T-helper 2 cell treated with Interferon-gamma antibody and Interleukin-4, amounts not matched to agents 5 μg/mL and 100 μg/mL, for 36 hours (primary cell): ENCODE measurements at regions not wholly inside any gene's neighbourhood (a gene's known extent, or its start where the extent isn't known, plus 50 kb on each side); places are given as distances from the start of the nearest gene placed in this dataset.

Source experiments
- DNase-seq: peaks from one replicate; pipeline ENCODE4 v3.0.0; 2021; ENCODE audit warnings: low spot score
- H3K27ac Mint-ChIP-seq: one replicate; pipeline ENCODE4 v1.8.0; 2021; ENCODE audit warnings: mild to moderate bottlenecking, mixed read lengths
- H3K27me3 Mint-ChIP-seq: one replicate; pipeline ENCODE4 v1.8.0; 2021; ENCODE audit warnings: low read depth, mixed read lengths
- H3K36me3 Mint-ChIP-seq: one replicate; pipeline ENCODE4 v1.8.0; 2021; ENCODE audit warnings: low read depth, mixed read lengths
- H3K4me1 Mint-ChIP-seq: one replicate; pipeline ENCODE4 v1.8.0; 2021; ENCODE audit warnings: low read depth, mixed read lengths
- H3K4me3 Mint-ChIP-seq: one replicate; pipeline ENCODE4 v1.8.0; 2022; ENCODE audit warnings: mild to moderate bottlenecking, moderate library complexity, mixed read lengths
- H3K9me3 Mint-ChIP-seq: one replicate; pipeline ENCODE4 v1.8.0; 2021; ENCODE audit warnings: mixed read lengths

- Mint-ChIP-seq H3K27me3 (peaks cover 3% of the 10 kb centered on the region), H3K9me3 (peaks cover 3% of the 10 kb centered on the region), H3K27ac (no peak overlapping the region), H3K4me1 (no peaks in the 10 kb centered on the region), H3K36me3 (no peaks in the 10 kb centered on the region), H3K4me3 (no peak overlapping the region)
- no peak for DNase-seq
Measured at GRCh38 chr14:101102875-101103274, 199.4 kb upstream of the RTL1 start.

DNA sequence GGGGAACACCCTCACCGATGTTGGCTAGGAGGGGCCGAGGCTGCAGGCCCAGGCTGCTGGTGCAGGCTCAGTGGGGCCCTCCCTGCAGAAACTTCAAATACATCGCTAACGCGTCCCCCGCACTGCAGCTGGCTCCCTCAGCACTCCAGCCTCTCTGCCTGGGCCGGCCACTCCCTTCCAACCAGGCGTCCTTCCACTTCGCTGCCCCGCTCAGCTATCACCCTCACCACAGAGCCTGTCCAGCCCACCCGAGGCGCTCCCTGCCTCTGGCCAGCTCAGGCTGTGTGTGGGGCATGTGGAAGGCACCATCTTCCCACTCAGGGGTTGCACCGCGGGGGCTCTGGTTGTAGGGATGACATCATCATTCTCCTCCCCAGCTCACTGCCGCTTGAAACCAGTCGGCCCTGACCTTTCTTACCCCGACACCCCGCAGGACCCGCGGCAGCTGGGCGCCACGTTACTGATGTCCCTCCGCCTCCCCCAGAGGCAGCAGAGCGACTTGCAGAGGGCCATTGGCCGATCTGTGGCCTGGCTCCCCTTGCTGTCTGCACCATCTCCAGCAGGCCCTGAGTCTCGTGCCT lies 199.9 kb upstream of the RTL1 start:
- Mint-ChIP-seq H3K4me1 (no peaks in the 10 kb centered on the region), H3K9me3 (peaks cover 3% of the 10 kb centered on the region), H3K36me3 (no peaks in the 10 kb centered on the region), H3K27ac (no peak overlapping the region), H3K27me3 (no peaks in the 10 kb centered on the region), H3K4me3 (no peak overlapping the region)
- DNase-seq: no peak

- Mint-ChIP-seq H3K4me3 (no peak overlapping the region), H3K27ac (no peak overlapping the region), H3K36me3 (no peaks in the 10 kb centered on the region), H3K27me3 (no peaks in the 10 kb centered on the region), H3K9me3 (peaks cover 3% of the 10 kb centered on the region), H3K4me1 (no peaks in the 10 kb centered on the region)
- DNase-seq: no peak
Measured at GRCh38 chr14:101104485-101104884, 201.0 kb upstream of the RTL1 start.

DNA sequence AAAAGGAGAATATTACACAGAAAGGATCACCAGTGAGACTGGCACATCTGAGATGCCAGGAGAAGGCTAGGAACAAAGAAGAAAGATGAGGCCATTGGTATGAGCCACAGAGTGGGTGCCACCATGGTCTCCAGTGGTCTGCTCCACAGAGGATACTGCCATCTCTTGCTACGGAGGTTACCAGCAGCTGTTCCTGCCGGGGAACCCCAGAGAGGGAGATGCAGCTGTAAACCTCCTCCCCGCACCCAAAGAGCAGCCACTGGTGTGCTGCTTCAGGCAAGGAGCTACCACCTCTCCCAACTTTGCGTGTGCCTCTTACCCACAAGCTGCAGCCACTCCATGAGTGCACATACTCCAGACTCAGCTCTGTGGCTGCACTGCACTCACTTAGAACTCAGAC lies 201.5 kb upstream of the RTL1 start:
- no peaks in the 10 kb centered on the region for H3K36me3 Mint-ChIP-seq
- no peaks in the 10 kb centered on the region for H3K4me1 Mint-ChIP-seq
- no peak overlapping the region for H3K27ac Mint-ChIP-seq
- peaks cover 3% of the 10 kb centered on the region for H3K9me3 Mint-ChIP-seq
- H3K4me3 Mint-ChIP-seq: no peak overlapping the region
- no peak for DNase-seq
- H3K27me3 Mint-ChIP-seq: no peaks in the 10 kb centered on the region

GRCh38 chr14:101108579-101109346 lies 205.2 kb upstream of the RTL1 start:
- Mint-ChIP-seq H3K4me3 (no peak overlapping the region), H3K27me3 (no peaks in the 10 kb centered on the region), H3K27ac (no peak overlapping the region), H3K36me3 (no peaks in the 10 kb centered on the region), H3K4me1 (no peaks in the 10 kb centered on the region), H3K9me3 (no peaks in the 10 kb centered on the region)
- no peak for DNase-seq

GRCh38 chr14:101109347-101109638 lies 205.8 kb upstream of the RTL1 start:
- Mint-ChIP-seq H3K4me1 (no peaks in the 10 kb centered on the region), H3K4me3 (no peak overlapping the region), H3K36me3 (no peaks in the 10 kb centered on the region), H3K27me3 (no peaks in the 10 kb centered on the region), H3K27ac (no peak overlapping the region), H3K9me3 (no peaks in the 10 kb centered on the region)
- no peak for DNase-seq

DNA sequence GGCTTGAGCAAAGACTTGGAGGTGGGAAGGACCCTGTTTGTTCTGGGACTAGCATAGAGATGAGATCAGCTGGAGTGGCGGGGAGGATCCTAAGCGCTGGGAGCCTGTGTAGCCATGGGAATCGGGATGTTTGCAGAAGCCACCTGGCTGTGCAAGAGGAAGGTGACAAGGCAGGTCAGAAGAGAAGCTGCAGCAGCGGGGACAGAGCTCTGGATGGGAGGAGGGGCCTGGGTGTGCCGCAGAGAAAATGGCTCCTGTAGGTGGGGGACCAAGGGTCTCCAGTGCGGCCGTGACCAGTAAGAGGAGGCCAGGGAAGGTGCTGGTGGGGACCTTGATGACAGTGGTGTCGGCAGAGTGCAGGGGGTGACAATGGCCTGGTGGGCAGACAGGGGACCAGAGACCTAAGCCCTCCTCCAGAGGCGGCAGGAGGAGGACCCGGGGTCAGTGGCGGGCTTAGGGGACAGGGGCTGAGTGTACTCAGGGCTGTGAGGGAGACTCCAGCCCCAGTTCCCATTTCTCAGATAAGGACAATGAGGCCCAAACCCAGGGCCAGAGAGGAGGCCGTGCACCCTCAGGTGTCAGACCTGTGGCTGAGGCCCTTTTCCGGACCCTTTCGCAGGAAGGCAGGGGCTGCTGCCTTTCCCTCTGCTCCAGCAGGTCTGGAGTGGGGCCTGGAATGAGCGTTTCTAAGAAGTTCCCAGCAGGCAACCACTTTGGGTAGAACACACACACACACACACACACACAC lies 206.6 kb upstream of the RTL1 start:
- no peaks in the 10 kb centered on the region for H3K36me3 Mint-ChIP-seq
- no peak overlapping the region for H3K27ac Mint-ChIP-seq
- H3K4me1 Mint-ChIP-seq: no peaks in the 10 kb centered on the region
- no peak for DNase-seq
- H3K27me3 Mint-ChIP-seq: no peaks in the 10 kb centered on the region
- H3K9me3 Mint-ChIP-seq: no peaks in the 10 kb centered on the region
- no peak overlapping the region for H3K4me3 Mint-ChIP-seq

- Mint-ChIP-seq H3K4me1 (no peaks in the 10 kb centered on the region), H3K27me3 (no peaks in the 10 kb centered on the region), H3K36me3 (no peaks in the 10 kb centered on the region), H3K4me3 (no peak overlapping the region), H3K27ac (no peak overlapping the region), H3K9me3 (no peaks in the 10 kb centered on the region)
- no peak for DNase-seq
Measured at GRCh38 chr14:101110729-101111619, 207.5 kb upstream of the RTL1 start.

DNA sequence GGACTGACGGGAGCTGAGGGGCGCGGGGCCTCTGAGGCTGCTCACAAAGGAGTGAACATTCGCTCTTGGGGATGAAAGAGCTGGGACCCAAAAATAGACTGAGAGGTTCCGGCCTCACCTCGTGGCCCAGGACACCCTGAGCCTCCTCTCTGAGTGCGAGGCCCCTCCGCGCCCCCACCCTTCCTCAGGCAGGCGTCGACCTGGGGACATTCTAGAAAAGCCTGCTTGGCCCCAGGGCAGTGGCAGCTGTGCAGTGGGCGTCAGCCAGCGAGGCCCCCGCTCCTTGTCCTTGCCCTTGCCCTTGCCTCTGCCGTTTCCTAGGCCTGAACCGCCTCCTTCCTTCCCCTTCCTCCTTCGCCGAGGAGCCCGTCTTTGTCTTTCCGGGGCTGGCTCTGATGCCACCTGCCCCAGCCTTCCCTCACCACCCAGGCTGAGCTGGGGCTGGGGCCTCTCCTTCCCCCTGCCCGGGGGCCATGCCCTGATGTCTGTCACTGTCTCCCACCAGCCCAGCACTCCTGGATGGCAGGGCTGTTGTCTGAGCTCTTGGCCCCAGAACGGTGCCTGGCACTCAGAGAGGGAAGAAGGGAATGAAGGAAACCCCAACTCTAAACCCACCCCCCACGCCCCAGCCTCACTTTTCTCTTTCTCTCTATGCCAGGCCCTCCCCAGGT lies 208.2 kb upstream of the RTL1 start:
- DNase-seq: no peak
- H3K27ac Mint-ChIP-seq: no peak overlapping the region
- no peaks in the 10 kb centered on the region for H3K36me3 Mint-ChIP-seq
- H3K27me3 Mint-ChIP-seq: no peaks in the 10 kb centered on the region
- H3K4me3 Mint-ChIP-seq: no peak overlapping the region
- H3K4me1 Mint-ChIP-seq: no peaks in the 10 kb centered on the region
- no peaks in the 10 kb centered on the region for H3K9me3 Mint-ChIP-seq

DNA sequence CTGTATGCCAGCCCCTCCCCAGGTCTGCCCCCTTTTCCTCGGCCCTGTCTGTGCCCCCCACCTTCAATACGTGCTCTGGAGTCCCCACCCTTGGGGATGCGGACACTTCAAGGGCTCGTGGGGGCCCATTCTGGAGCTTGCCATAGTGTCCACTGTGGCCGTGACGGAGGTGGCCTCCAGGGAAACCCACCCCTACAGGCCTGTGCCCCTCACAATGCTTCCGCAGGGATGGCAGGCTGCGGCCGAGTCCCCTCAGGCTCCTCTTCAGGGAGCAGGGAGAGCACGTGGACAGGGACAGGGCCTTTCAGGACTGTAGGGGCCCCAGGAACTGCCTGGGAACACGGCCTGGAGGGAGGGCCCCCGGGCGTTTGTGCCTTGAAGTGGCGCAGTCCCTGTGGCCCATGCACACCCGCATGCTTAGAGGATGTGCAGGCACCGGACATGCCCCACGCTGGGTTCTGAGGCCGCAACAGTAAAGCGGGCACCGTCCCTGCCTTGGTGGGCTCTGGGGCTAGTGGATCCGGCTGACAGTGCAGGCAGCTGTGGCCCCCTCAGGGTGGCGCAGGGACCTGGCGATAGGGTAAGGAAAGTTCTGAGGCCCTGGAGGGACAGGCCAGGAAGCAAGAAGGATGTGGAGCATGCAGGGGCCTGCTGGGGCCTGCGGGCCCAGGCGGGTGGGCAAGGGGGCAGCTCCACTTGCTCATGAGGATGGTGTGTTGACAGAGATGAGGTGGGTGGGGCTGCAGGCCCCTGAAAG lies 209.0 kb upstream of the RTL1 start:
- H3K27ac Mint-ChIP-seq: no peak overlapping the region
- H3K9me3 Mint-ChIP-seq: no peaks in the 10 kb centered on the region
- no peaks in the 10 kb centered on the region for H3K4me1 Mint-ChIP-seq
- DNase-seq: no peak
- no peaks in the 10 kb centered on the region for H3K27me3 Mint-ChIP-seq
- H3K4me3 Mint-ChIP-seq: no peak overlapping the region
- H3K36me3 Mint-ChIP-seq: no peaks in the 10 kb centered on the region

DNA sequence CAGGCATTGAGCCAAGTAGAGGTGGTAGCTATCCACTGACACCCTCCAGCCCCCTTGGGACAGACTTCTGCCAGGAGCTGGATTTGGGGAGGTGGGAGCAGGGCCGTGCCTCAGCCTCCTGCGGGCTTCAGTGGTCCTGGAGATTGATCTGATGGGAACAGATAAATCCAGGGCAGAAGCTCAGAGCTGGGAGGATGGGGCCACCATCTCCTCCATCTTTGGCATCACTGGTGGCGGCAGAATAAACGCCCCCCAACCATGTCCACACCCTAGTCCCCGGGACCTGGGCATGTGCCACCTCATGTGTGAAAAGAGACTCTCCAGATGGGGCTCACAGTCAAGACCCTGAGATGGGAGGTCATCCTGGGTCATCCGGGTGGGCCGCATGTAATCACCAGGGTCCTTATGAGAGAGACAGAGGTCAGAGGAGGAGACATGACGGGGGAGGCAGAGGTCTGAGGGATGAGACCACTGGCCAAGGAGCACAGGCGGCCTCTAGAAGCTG lies 209.6 kb upstream of the RTL1 start:
- no peaks in the 10 kb centered on the region for H3K9me3 Mint-ChIP-seq
- H3K36me3 Mint-ChIP-seq: no peaks in the 10 kb centered on the region
- H3K4me3 Mint-ChIP-seq: no peak overlapping the region
- H3K27me3 Mint-ChIP-seq: no peaks in the 10 kb centered on the region
- H3K27ac Mint-ChIP-seq: no peak overlapping the region
- DNase-seq: no peak
- H3K4me1 Mint-ChIP-seq: no peaks in the 10 kb centered on the region

DNA sequence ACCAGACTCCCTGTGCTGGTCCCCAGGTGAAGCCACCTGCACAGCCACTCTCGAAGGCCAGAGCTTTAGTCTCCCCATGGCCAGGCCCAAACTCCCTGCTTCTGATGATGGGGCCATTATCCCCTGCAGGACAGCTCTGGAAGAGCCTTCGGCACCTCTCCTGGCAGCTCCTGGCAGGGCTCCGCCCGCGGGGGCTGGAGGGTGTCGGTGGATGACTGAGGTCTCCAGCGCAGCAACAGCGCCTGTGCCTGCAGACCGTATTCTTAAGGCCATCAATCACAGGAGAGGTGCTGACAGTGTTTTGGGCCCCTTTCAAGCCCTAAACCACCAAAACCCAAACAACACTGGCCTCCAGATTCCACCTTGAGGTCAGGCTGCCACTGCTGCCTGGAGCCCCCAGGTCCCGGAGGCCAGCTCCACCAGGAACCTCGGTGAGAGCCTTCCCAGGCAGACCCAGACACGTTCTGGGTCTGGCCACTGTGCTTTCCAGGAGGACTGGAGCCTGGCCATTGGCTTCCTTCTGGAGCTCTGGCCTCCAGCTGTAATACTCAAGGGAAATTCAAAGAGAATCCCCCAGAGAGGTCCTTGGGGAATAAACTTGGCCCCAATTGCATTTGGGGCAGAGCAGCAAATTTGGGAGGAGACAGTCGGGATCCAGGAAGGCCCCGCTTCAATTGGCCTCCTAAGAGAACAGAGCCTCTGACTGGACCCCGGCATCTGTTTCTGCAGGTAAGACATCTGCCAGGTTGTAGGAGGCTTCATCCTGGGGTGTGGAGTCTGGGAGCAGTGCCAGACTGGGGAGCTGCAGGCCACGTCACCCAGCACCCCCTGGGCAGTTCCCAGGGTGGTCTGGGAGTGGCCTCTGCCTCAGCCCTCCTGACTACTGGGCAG lies 210.6 kb upstream of the RTL1 start:
- Mint-ChIP-seq H3K4me1 (no peaks in the 10 kb centered on the region), H3K27ac (no peak overlapping the region), H3K27me3 (no peaks in the 10 kb centered on the region), H3K9me3 (no peaks in the 10 kb centered on the region), H3K36me3 (no peaks in the 10 kb centered on the region), H3K4me3 (no peak overlapping the region)
- DNase-seq: no peak
